ENCODE measurements at regions not wholly inside any gene's neighbourhood (a gene's known extent, or its start where the extent isn't known, plus 50 kb on each side); places are given as distances from the start of the nearest gene placed in this dataset.

GRCh38 chr12:67832155-67832554 is 157.1 kb upstream of the IFNG-AS1 start:
- no peak for DNase-seq (ENCODE audit: extremely low read depth in 1 of 2, low read depth in 1 of 2)

GRCh38 chr12:67833602-67834001 is 155.6 kb upstream of the IFNG-AS1 start:
- DNase-seq (ENCODE audit: extremely low read depth in 1 of 2, low read depth in 1 of 2), result no peak

- DNase-seq (ENCODE audit: extremely low read depth in 1 of 2, low read depth in 1 of 2), result no peak
Measured at GRCh38 chr12:67837876-67838275, 151.4 kb upstream of the IFNG-AS1 start.

- no peak for DNase-seq (ENCODE audit: extremely low read depth in 1 of 2, low read depth in 1 of 2)
Measured at GRCh38 chr12:67842124-67842523, 147.1 kb upstream of the IFNG-AS1 start.

- no peak for DNase-seq (ENCODE audit: extremely low read depth in 1 of 2, low read depth in 1 of 2)
Measured at GRCh38 chr12:67843257-67843656, 146.0 kb upstream of the IFNG-AS1 start.

GRCh38 chr12:67852701-67853100 is 136.5 kb upstream of the IFNG-AS1 start:
- DNase-seq (ENCODE audit: extremely low read depth in 1 of 2, low read depth in 1 of 2), result no peak

- DNase-seq (ENCODE audit: extremely low read depth in 1 of 2, low read depth in 1 of 2), result no peak
Measured at GRCh38 chr12:67853204-67853603, 136.0 kb upstream of the IFNG-AS1 start.

- DNase-seq (ENCODE audit: extremely low read depth in 1 of 2, low read depth in 1 of 2), result no peak
Measured at GRCh38 chr12:67854351-67854750, 134.9 kb upstream of the IFNG-AS1 start.

GRCh38 chr12:67855103-67855502 is 134.1 kb upstream of the IFNG-AS1 start:
- DNase-seq (ENCODE audit: extremely low read depth in 1 of 2, low read depth in 1 of 2), result no peak

- DNase-seq (ENCODE audit: extremely low read depth in 1 of 2, low read depth in 1 of 2), result no peak
Measured at GRCh38 chr12:67871231-67871630, 118.0 kb upstream of the IFNG-AS1 start.

GRCh38 chr12:67873355-67873754 is 115.9 kb upstream of the IFNG-AS1 start:
- no peak for DNase-seq (ENCODE audit: extremely low read depth in 1 of 2, low read depth in 1 of 2)

GRCh38 chr12:67876305-67876915 is 112.8 kb upstream of the IFNG-AS1 start:
- DNase-seq (ENCODE audit: extremely low read depth in 1 of 2, low read depth in 1 of 2), result no peak

GRCh38 chr12:67877727-67878126 is 111.5 kb upstream of the IFNG-AS1 start:
- no peak for DNase-seq (ENCODE audit: extremely low read depth in 1 of 2, low read depth in 1 of 2)

GRCh38 chr12:67879937-67880336 is 109.3 kb upstream of the IFNG-AS1 start:
- DNase-seq (ENCODE audit: extremely low read depth in 1 of 2, low read depth in 1 of 2), result no peak

- no peak for DNase-seq (ENCODE audit: extremely low read depth in 1 of 2, low read depth in 1 of 2)
Measured at GRCh38 chr12:67881565-67881964, 107.7 kb upstream of the IFNG-AS1 start.

GRCh38 chr12:67884596-67884995 is 104.7 kb upstream of the IFNG-AS1 start:
- no peak for DNase-seq (ENCODE audit: extremely low read depth in 1 of 2, low read depth in 1 of 2)

- DNase-seq (ENCODE audit: extremely low read depth in 1 of 2, low read depth in 1 of 2), result no peak
Measured at GRCh38 chr12:67885375-67886169, 103.7 kb upstream of the IFNG-AS1 start.

GRCh38 chr12:67887065-67887464 is 102.2 kb upstream of the IFNG-AS1 start:
- DNase-seq (ENCODE audit: extremely low read depth in 1 of 2, low read depth in 1 of 2), result no peak

- DNase-seq (ENCODE audit: extremely low read depth in 1 of 2, low read depth in 1 of 2), result no peak
Measured at GRCh38 chr12:67889931-67890330, 99.3 kb upstream of the IFNG-AS1 start.

- DNase-seq (ENCODE audit: extremely low read depth in 1 of 2, low read depth in 1 of 2), result no peak
Measured at GRCh38 chr12:67890726-67891258, 98.5 kb upstream of the IFNG-AS1 start.

- no peak for DNase-seq (ENCODE audit: extremely low read depth in 1 of 2, low read depth in 1 of 2)
Measured at GRCh38 chr12:67891596-67891995, 97.7 kb upstream of the IFNG-AS1 start.
